HG02610 (cell line): ENCODE measurements at regions not wholly inside any gene's neighbourhood (a gene's known extent, or its start where the extent isn't known, plus 50 kb on each side); places are given as distances from the start of the nearest gene placed in this dataset.
"Not testable (repeated sequence)": the region's sequence is repeated elsewhere in the genome, so short reads cannot be mapped to it uniquely, and the experiment has no call there.

Source experiments
- ATAC-seq: cut with Tn5 transposase; IDR thresholded peaks from one replicate; pipeline ENCODE4 v1.9.1; 2021; ENCODE audit warnings: mild to moderate bottlenecking, moderate library complexity; ENCODE audit not compliant: unreplicated experiment

GRCh38 chr3:107942951-107943749 is 147.7 kb downstream of the CD47 start:
- ATAC-seq = no peak

DNA sequence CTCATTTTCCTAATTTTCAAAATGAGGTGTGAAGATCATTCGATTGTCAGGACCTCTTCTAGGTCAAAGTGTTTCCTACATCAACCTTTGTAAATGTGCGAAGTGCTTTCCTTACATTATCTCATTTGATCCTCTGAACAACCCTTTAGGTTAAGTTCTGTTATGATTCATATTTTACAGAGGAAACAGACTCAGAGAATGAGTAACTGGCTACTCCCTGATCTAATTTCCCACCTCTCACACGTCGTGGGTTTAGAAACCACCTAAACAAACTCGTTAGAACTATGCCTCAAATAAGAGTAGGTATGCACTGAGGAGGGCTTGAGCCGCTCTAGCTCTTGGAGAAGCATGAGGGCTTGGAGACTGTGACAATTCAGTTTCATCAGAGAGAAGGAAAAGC is 148.6 kb downstream of the CD47 start:
- peak; percentile 63 for ATAC-seq

DNA sequence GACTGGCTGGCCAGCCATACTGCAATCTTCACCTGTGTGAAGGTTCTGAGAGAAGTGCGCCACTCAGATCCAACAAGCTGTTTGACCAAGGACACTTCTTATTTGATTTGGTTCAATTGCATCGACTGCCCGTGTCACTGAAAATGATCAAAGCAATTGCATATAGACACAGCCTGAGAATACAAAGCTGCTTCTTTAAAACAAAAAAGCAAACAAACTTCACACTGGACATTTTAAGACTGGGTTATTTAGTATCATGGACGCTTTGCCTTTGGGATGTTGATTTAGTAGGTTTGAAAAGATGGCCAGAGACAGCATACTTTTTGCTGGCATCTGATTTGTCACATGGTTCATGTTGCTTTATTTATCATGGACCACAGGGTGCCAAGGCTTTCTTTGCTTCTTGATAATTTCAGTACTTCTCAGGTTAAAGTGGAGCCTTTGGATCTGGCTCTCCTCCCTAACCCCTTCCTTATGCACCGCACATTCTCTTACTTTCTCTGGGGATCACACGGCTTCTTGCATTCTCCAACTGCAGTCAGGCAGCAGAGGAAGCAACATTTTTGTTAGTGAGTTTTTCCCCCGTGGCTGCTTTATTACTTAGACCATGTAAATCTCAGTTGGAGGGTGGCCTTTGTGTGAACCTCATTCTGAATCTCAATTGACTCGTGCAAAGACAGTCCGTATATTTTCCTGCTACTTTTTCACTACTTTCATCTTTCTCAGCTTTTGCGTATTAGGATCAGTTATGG is 151.0 kb downstream of the CD47 start:
- ATAC-seq = no peak

GRCh38 chr3:107938143-107938542 is 152.7 kb downstream of the CD47 start:
- ATAC-seq = no peak

- no peak for ATAC-seq
Measured at GRCh38 chr3:107934808-107935207, 156.0 kb downstream of the CD47 start.

DNA sequence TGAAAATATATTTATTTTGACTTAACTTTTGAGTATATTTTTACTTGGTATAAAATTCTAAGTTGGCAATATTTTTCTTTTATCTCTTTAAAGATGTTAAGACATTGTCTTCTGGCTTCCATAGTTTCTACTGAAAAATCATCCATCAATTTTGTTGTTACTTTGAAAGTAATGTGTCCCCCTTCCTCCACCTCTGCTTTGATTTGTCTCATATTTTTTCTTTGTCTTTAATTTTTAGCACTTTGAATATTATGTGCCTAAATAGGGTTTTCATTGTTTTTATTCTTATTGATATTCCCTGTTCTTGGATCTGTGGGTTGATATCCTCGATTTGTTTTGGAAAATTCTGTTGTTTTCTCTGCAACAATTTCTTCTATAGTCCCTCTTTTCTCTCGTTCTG is 157.4 kb downstream of the CD47 start:
- no peak for ATAC-seq

DNA sequence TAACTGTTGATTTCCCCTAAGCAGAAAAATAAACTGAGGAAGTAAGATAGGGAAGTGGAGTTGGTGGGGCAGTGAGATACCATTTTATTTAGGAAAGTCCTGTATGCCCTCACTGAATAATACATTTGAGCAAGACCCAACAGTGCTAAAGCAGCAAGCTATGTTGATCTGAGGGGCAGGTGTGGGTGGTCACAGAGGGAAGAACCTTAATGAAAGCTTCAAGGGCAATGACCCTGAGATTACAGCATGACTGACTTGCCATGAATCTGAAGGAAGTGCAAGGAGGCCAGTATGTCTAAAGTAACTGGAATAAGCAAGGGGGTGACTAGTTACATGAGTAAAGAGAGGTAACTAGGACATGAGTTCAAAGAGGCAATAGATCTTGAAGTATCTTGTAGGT is 159.5 kb downstream of the CD47 start:
- no peak for ATAC-seq

DNA sequence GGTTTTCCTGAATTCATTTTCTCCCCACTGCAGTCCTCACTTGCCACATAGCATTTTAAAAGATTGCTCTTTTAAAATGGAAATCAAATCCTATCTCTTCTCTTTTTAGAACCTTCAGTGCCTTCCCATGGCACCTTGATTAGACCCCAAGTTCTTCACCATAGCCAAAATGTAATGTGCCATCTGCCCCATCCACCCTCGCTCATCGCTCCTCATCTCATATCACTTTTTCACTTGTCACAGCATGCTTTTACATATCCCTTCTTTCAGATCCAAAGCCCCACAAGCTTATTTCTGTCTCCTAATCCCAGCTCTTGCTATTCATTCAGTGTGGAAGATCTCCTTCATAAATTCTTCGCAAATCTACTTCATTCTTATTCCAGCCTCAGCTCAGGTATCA is 161.7 kb downstream of the CD47 start:
- ATAC-seq = no peak

GRCh38 chr3:107928084-107928445 is 162.8 kb downstream of the CD47 start:
- ATAC-seq = peak; percentile 14

- ATAC-seq = peak; percentile 97
Measured at GRCh38 chr3:107927361-107928083, 163.3 kb downstream of the CD47 start.

DNA sequence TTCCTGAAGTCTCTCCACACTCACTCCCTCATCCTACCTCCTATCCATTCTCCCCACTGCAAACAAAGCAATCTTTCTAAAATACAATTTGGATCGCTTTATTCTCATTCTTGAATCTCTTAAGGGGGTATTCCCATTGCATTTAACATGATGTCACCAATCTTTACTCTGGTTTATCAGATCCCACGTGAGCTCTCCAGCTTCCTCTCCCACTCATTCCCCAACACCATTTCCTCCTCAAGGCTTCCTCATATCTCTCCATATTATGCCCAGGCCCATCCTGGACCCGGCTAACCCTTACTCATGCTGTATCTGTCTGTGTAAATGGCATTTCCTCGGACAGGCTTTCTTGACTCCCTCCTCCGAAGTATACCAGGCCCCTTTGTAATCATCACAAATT is 165.0 kb downstream of the CD47 start:
- ATAC-seq = no peak

- no peak for ATAC-seq
Measured at GRCh38 chr3:107921038-107921437, 169.8 kb downstream of the CD47 start.

GRCh38 chr3:107920538-107920937 is 170.3 kb downstream of the CD47 start:
- no peak for ATAC-seq

DNA sequence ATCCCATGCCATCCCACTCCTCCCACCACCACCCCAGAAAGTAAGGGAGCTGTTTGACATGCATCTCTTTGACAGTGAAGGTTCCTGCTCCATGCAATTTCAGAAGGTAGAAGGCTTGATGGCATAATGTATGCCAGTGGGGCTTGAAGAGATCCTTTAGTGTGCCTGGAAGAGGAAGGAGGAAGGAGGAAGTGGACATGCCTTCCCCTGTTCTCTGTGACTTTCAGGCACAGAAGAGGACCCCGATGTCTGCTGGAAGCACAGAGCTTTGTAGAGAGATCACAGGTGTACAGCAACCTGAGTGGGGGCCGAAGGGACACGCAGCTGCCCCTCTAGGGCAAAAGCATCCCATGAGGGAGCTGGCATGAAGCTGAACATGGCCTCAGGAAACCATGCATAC is 171.6 kb downstream of the CD47 start:
- no peak for ATAC-seq

DNA sequence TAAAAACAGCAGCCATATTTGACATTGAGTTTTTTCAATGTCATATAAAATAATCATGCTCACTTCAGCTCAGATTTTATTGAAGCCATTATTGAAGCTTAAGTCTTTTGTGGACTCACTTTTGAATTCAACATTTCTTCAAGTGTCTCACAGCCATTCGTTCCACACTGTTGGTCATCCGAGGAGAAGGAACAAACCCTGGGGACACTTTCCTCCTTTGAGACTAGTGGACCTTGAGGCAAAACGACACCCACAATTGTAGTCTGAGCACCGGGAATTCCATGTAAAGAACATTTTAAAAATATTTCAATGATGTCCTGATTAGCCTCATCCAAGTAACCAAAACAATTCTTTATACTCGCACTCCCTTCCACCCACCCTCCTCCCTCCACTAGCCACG is 174.7 kb downstream of the CD47 start:
- ATAC-seq = no peak

GRCh38 chr3:107915706-107916105 is 175.1 kb downstream of the CD47 start:
- ATAC-seq = no peak

GRCh38 chr3:107913701-107914100 is 177.1 kb downstream of the CD47 start:
- no peak for ATAC-seq

- ATAC-seq = no peak
Measured at GRCh38 chr3:107911337-107912000, 179.4 kb downstream of the CD47 start.

GRCh38 chr3:107910713-107911259 is 180.0 kb downstream of the CD47 start:
- ATAC-seq = peak; percentile 98

- ATAC-seq = not testable (repeated sequence)
Measured at GRCh38 chr3:107909583-107909982, 181.2 kb downstream of the CD47 start.

GRCh38 chr3:107907996-107908395 is 182.8 kb downstream of the CD47 start:
- no peak for ATAC-seq
